GM23338 (cell line): ENCODE measurements at regions not wholly inside any gene's neighbourhood (a gene's known extent, or its start where the extent isn't known, plus 50 kb on each side); places are given as distances from the start of the nearest gene placed in this dataset.

Experiments
- ATAC-seq: fragments of 200-7000 bp; cut with Tn5 transposase; 3 replicates; pipeline ENCODE4 v1.9.1; 2020
- DNase-seq: peaks from one replicate; pipeline ENCODE4 v3.0.0-alpha.2; 2015; ENCODE audit warnings: low spot score
- H2AFZ ChIP-seq: fragments of 200-600 bp; sonication (generic); 2 replicates; pipeline ENCODE4 v1.8.0; 2016; ENCODE audit warnings: antibody characterized with exemption, mild to moderate bottlenecking, moderate library complexity
- H3F3A ChIP-seq: fragments of 200-600 bp; sonication (generic); replicated peaks from 2 replicates; pipeline ENCODE4 v1.8.0; 2017; ENCODE audit warnings: antibody characterized with exemption, mixed run types, low read depth
- H3K27ac ChIP-seq: fragments of 200-600 bp; sonication (generic); 2 replicates; pipeline ENCODE4 v1.6.1; 2016; ENCODE audit warnings: low read depth
- H3K27me3 ChIP-seq: fragments of 200-600 bp; sonication (generic); 2 replicates; pipeline ENCODE4 v1.8.0; 2016; ENCODE audit warnings: mild to moderate bottlenecking, mixed run types, moderate library complexity; ENCODE audit not compliant: insufficient read depth
- H3K36me3 ChIP-seq: fragments of 200-600 bp; sonication (generic); 2 replicates; pipeline ENCODE4 v1.8.0; 2016; ENCODE audit warnings: mild to moderate bottlenecking; ENCODE audit not compliant: insufficient read depth
- H3K4me1 ChIP-seq: fragments of 200-600 bp; sonication (generic); 2 replicates; pipeline ENCODE4 v1.8.0; 2016; ENCODE audit warnings: mild to moderate bottlenecking, moderate library complexity; ENCODE audit not compliant: insufficient read depth
- H3K4me2 ChIP-seq: fragments of 200-600 bp; sonication (generic); 2 replicates; pipeline ENCODE4 v1.7.1; 2017; ENCODE audit warnings: mixed run types
- H3K4me3 ChIP-seq: fragments of 200-600 bp; sonication (generic); 2 replicates; pipeline ENCODE4 v1.6.1; 2016; ENCODE audit warnings: mixed run types
- H3K79me2 ChIP-seq: fragments of 200-600 bp; sonication (generic); replicated peaks from 2 replicates; pipeline ENCODE4 v1.8.0; 2017; ENCODE audit warnings: mild to moderate bottlenecking; ENCODE audit not compliant: insufficient read depth
- H3K9me2 ChIP-seq: fragments of 200-600 bp; sonication (generic); 2 replicates; pipeline ENCODE4 v1.8.0; 2017; ENCODE audit not compliant: insufficient read depth
- H4K20me1 ChIP-seq: fragments of 200-600 bp; sonication (generic); replicated peaks from 2 replicates; pipeline ENCODE4 v1.8.0; 2017; ENCODE audit warnings: mild to moderate bottlenecking; ENCODE audit not compliant: insufficient read depth
- H3K27ac Mint-ChIP-seq: 2 replicates; pipeline ENCODE4 v1.8.0; 2020; ENCODE audit warnings: inconsistent platforms, mild to moderate bottlenecking, moderate library complexity, mixed read lengths
- H3K27me3 Mint-ChIP-seq: 3 replicates; pipeline ENCODE4 v1.8.0; 2022; ENCODE audit warnings: low read depth, mild to moderate bottlenecking, moderate library complexity, mixed read lengths, inconsistent platforms; ENCODE audit not compliant: insufficient read depth, poor library complexity
- H3K36me3 Mint-ChIP-seq: 3 replicates; pipeline ENCODE4 v1.8.0; 2021; ENCODE audit warnings: low read depth, mild to moderate bottlenecking, inconsistent platforms, moderate library complexity, mixed read lengths
- H3K4me1 Mint-ChIP-seq: 3 replicates; pipeline ENCODE4 v1.8.0; 2020; ENCODE audit warnings: mild to moderate bottlenecking, inconsistent platforms, mixed read lengths
- H3K4me3 Mint-ChIP-seq: 3 replicates; pipeline ENCODE4 v1.8.0; 2021; ENCODE audit warnings: moderate library complexity, mild to moderate bottlenecking, inconsistent platforms, mixed read lengths
- H3K9me3 Mint-ChIP-seq: 3 replicates; pipeline ENCODE4 v1.8.0; 2020; ENCODE audit warnings: moderate library complexity, mild to moderate bottlenecking, inconsistent platforms, mixed read lengths
- CREB1 ChIP-seq: fragments of 250-450 bp; sonication (Bioruptor Pico); IDR thresholded peaks from 2 replicates; pipeline ENCODE4 v1.5.0; 2020; ENCODE audit warnings: low read depth, mild to moderate bottlenecking, moderate library complexity
- EZH2 ChIP-seq: fragments of 200-600 bp; sonication (generic); IDR thresholded peaks from one replicate; pipeline ENCODE4 v1.8.0; 2017; ENCODE audit warnings: antibody characterized with exemption, mild to moderate bottlenecking, low read depth; ENCODE audit not compliant: unreplicated experiment
- EZH2phosphoT487 ChIP-seq: fragments of 200-600 bp; sonication (generic); IDR thresholded peaks from one replicate; pipeline ENCODE4 v1.8.1; 2018; ENCODE audit warnings: antibody characterized with exemption; ENCODE audit not compliant: unreplicated experiment
- NANOG ChIP-seq: IDR thresholded peaks from 2 replicates; pipeline ENCODE4 v1.6.1; 2016; ENCODE audit warnings: antibody characterized with exemption, borderline replicate concordance
- POLR2AphosphoS5 ChIP-seq: IDR thresholded peaks from 2 replicates; pipeline ENCODE4 v1.6.1; 2016; ENCODE audit warnings: antibody characterized with exemption, low read depth
- STAT1 ChIP-seq: IDR thresholded peaks from one replicate; pipeline ENCODE4 v1.6.1; 2016; ENCODE audit warnings: antibody characterized with exemption; ENCODE audit not compliant: unreplicated experiment
- ZNF114 ChIP-seq: fragments of 250-450 bp; sonication (Bioruptor Pico); IDR thresholded peaks from 2 replicates; pipeline ENCODE4 v1.5.0; 2020; ENCODE audit warnings: mild to moderate bottlenecking, moderate library complexity
- ZNF331 ChIP-seq: fragments of 250-450 bp; sonication (Bioruptor Pico); IDR thresholded peaks from 2 replicates; pipeline ENCODE4 v1.5.0; 2020; ENCODE audit warnings: low read depth, mild to moderate bottlenecking, moderate library complexity
- TF ChIP-seq, protein P1 (sequence below): fragments of 250-450 bp; sonication (Bioruptor Pico); IDR thresholded peaks from 2 replicates; pipeline ENCODE4 v1.5.0; 2020; ENCODE audit warnings: mild to moderate bottlenecking, moderate library complexity
- TF ChIP-seq, protein P2 (sequence below), 2 experiments: fragments of 200-600 bp in 1 of 2; sonication (generic) in 1 of 2; conservative IDR thresholded peaks; 2 replicates each; pipeline versions ENCODE4 v1.5.1 to v1.6.1; 2016 to 2017; ENCODE audit warnings: antibody characterized with exemption in 2 of 2, low read depth in 2 of 2, mild to moderate bottlenecking in 2 of 2, moderate library complexity in 1 of 2
- TF ChIP-seq, protein P3 (sequence below): IDR thresholded peaks from 2 replicates; pipeline ENCODE4 v1.6.1; 2016; ENCODE audit warnings: antibody characterized with exemption
- TF ChIP-seq, protein P4 (sequence below): IDR thresholded peaks from one replicate; pipeline ENCODE4 v1.6.1; 2018; ENCODE audit warnings: antibody characterized with exemption; ENCODE audit not compliant: unreplicated experiment

DNA sequence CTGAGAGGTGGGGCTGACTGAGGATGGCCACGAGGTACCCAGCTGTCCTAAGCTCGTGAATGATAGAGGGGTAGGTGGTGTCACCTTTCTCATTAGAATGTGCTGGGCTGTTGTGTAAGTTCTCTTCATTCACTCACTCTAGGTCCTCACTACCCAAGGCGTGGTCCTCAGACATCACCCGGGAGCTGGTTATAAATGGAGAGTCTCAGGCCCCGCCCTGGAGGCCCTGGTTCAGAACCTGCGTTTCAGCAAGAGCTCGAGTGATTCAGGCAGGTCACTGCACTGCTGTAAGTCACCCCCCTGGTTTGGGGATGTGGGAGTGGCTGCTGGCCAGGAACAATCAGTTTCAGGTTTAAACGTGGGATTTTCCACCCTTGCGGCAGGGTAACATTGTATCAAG is 139.8 kb downstream of the FOXL1 start (continued):
- TF ChIP-seq ZNF331 (CRISPR knock-in tag) (no peak), POLR2AphosphoS5 (no peak)
- TF ChIP-seq, protein P1, sequence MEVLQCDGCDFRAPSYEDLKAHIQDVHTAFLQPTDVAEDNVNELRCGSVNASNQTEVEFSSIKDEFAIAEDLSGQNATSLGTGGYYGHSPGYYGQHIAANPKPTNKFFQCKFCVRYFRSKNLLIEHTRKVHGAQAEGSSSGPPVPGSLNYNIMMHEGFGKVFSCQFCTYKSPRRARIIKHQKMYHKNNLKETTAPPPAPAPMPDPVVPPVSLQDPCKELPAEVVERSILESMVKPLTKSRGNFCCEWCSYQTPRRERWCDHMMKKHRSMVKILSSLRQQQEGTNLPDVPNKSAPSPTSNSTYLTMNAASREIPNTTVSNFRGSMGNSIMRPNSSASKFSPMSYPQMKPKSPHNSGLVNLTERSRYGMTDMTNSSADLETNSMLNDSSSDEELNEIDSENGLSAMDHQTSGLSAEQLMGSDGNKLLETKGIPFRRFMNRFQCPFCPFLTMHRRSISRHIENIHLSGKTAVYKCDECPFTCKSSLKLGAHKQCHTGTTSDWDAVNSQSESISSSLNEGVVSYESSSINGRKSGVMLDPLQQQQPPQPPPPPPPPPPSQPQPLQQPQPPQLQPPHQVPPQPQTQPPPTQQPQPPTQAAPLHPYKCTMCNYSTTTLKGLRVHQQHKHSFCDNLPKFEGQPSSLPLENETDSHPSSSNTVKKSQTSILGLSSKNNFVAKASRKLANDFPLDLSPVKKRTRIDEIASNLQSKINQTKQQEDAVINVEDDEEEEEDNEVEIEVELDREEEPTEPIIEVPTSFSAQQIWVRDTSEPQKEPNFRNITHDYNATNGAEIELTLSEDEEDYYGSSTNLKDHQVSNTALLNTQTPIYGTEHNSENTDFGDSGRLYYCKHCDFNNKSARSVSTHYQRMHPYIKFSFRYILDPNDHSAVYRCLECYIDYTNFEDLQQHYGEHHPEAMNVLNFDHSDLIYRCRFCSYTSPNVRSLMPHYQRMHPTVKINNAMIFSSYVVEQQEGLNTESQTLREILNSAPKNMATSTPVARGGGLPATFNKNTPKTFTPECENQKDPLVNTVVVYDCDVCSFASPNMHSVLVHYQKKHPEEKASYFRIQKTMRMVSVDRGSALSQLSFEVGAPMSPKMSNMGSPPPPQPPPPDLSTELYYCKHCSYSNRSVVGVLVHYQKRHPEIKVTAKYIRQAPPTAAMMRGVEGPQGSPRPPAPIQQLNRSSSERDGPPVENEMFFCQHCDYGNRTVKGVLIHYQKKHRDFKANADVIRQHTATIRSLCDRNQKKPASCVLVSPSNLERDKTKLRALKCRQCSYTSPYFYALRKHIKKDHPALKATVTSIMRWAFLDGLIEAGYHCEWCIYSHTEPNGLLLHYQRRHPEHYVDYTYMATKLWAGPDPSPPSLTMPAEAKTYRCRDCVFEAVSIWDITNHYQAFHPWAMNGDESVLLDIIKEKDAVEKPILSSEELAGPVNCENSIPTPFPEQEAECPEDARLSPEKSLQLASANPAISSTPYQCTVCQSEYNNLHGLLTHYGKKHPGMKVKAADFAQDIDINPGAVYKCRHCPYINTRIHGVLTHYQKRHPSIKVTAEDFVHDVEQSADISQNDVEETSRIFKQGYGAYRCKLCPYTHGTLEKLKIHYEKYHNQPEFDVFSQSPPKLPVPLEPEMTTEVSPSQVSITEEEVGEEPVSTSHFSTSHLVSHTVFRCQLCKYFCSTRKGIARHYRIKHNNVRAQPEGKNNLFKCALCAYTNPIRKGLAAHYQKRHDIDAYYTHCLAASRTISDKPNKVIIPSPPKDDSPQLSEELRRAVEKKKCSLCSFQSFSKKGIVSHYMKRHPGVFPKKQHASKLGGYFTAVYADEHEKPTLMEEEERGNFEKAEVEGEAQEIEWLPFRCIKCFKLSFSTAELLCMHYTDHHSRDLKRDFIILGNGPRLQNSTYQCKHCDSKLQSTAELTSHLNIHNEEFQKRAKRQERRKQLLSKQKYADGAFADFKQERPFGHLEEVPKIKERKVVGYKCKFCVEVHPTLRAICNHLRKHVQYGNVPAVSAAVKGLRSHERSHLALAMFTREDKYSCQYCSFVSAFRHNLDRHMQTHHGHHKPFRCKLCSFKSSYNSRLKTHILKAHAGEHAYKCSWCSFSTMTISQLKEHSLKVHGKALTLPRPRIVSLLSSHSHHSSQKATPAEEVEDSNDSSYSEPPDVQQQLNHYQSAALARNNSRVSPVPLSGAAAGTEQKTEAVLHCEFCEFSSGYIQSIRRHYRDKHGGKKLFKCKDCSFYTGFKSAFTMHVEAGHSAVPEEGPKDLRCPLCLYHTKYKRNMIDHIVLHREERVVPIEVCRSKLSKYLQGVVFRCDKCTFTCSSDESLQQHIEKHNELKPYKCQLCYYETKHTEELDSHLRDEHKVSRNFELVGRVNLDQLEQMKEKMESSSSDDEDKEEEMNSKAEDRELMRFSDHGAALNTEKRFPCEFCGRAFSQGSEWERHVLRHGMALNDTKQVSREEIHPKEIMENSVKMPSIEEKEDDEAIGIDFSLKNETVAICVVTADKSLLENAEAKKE (CRISPR knock-in tag) = no peak

DNA sequence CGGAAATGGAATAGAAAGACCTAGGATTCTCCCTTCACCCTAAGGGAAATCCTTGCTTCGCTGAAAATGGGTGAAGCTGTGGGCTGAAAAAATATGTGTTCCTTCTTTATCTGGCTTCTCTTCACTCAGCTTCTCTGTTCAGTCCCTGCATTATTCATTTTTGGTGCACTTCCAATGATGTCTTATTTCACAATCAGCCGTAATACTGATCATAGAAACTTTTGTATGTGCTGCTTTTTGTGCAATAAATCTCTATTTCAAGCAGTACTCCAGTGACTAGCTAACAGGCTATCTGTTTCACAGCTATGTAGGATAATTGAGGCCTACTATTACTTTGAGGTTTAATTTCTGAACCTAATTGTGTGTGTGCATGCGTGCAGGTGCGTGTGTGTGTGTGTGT is 144.6 kb downstream of the FOXL1 start:
- Histone ChIP-seq H2AFZ (no peak overlapping the region), H3K4me3 (no peak overlapping the region), H3K79me2 (no peaks in the 10 kb centered on the region), H4K20me1 (no peaks in the 10 kb centered on the region), H3K4me2 (no peak overlapping the region), H3K27me3 (no peaks in the 10 kb centered on the region), H3K36me3 (no peaks in the 10 kb centered on the region), H3K27ac (no peak overlapping the region), H3F3A (no peaks in the 10 kb centered on the region), H3K4me1 (peaks cover 9% of the 10 kb centered on the region; the same call in 1 of the 2 replicates), H3K9me2 (no peaks in the 10 kb centered on the region)
- no peak for ATAC-seq
- DNase-seq = no peak
- Mint-ChIP-seq H3K9me3 (no peaks in the 10 kb centered on the region), H3K27me3 (peaks cover 2% of the 10 kb centered on the region), H3K4me3 (no peak overlapping the region), H3K27ac (no peak overlapping the region), H3K36me3 (no peaks in the 10 kb centered on the region), H3K4me1 (peaks cover 22% of the 10 kb centered on the region)
- TF ChIP-seq, protein P2, sequence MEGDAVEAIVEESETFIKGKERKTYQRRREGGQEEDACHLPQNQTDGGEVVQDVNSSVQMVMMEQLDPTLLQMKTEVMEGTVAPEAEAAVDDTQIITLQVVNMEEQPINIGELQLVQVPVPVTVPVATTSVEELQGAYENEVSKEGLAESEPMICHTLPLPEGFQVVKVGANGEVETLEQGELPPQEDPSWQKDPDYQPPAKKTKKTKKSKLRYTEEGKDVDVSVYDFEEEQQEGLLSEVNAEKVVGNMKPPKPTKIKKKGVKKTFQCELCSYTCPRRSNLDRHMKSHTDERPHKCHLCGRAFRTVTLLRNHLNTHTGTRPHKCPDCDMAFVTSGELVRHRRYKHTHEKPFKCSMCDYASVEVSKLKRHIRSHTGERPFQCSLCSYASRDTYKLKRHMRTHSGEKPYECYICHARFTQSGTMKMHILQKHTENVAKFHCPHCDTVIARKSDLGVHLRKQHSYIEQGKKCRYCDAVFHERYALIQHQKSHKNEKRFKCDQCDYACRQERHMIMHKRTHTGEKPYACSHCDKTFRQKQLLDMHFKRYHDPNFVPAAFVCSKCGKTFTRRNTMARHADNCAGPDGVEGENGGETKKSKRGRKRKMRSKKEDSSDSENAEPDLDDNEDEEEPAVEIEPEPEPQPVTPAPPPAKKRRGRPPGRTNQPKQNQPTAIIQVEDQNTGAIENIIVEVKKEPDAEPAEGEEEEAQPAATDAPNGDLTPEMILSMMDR (conservative IDR thresholded peaks at IDR 0.05; ENCODE audit: low read depth in 2 of 2) = no peak
- TF ChIP-seq ZNF114 (CRISPR knock-in tag) = no peak
- TF ChIP-seq EZH2 = no peak
- TF ChIP-seq EZH2phosphoT487 = no peak
- TF ChIP-seq POLR2AphosphoS5 = no peak
- TF ChIP-seq, protein P3, sequence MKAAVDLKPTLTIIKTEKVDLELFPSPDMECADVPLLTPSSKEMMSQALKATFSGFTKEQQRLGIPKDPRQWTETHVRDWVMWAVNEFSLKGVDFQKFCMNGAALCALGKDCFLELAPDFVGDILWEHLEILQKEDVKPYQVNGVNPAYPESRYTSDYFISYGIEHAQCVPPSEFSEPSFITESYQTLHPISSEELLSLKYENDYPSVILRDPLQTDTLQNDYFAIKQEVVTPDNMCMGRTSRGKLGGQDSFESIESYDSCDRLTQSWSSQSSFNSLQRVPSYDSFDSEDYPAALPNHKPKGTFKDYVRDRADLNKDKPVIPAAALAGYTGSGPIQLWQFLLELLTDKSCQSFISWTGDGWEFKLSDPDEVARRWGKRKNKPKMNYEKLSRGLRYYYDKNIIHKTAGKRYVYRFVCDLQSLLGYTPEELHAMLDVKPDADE = no peak
- TF ChIP-seq STAT1 = no peak
- no peak for TF ChIP-seq NANOG
- TF ChIP-seq, protein P4, sequence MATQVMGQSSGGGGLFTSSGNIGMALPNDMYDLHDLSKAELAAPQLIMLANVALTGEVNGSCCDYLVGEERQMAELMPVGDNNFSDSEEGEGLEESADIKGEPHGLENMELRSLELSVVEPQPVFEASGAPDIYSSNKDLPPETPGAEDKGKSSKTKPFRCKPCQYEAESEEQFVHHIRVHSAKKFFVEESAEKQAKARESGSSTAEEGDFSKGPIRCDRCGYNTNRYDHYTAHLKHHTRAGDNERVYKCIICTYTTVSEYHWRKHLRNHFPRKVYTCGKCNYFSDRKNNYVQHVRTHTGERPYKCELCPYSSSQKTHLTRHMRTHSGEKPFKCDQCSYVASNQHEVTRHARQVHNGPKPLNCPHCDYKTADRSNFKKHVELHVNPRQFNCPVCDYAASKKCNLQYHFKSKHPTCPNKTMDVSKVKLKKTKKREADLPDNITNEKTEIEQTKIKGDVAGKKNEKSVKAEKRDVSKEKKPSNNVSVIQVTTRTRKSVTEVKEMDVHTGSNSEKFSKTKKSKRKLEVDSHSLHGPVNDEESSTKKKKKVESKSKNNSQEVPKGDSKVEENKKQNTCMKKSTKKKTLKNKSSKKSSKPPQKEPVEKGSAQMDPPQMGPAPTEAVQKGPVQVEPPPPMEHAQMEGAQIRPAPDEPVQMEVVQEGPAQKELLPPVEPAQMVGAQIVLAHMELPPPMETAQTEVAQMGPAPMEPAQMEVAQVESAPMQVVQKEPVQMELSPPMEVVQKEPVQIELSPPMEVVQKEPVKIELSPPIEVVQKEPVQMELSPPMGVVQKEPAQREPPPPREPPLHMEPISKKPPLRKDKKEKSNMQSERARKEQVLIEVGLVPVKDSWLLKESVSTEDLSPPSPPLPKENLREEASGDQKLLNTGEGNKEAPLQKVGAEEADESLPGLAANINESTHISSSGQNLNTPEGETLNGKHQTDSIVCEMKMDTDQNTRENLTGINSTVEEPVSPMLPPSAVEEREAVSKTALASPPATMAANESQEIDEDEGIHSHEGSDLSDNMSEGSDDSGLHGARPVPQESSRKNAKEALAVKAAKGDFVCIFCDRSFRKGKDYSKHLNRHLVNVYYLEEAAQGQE = no peak
- no peak for TF ChIP-seq ZNF331 (CRISPR knock-in tag)
- no peak for TF ChIP-seq CREB1 (CRISPR knock-in tag)
